ENCODE measurements at regions not wholly inside any gene's neighbourhood (a gene's known extent, or its start where the extent isn't known, plus 50 kb on each side); places are given as distances from the start of the nearest gene placed in this dataset.

- no peak for DNase-seq (ENCODE audit: low read depth in 1 of 2, low spot score in 1 of 2)
- Histone ChIP-seq H3K27me3 (ENCODE audit: insufficient read depth, poor library complexity, severe bottlenecking) (no peaks in the 10 kb centered on the region), H3K4me3 (replicated peaks; ENCODE audit: insufficient read depth, low read length) (no peak overlapping the region), H3K27ac (replicated peaks) (no peak overlapping the region)
- TF ChIP-seq CTCF (IDR thresholded peaks at IDR 0.05; ENCODE audit: insufficient read depth, low read length): no peak
- no peak for TF ChIP-seq REST (IDR thresholded peaks at IDR 0.05; ENCODE audit: insufficient replicate concordance, low read depth)
- no peak for TF ChIP-seq SPI1 (IDR thresholded peaks at IDR 0.05; ENCODE audit: borderline replicate concordance, low read depth)
- no peak for TF ChIP-seq POLR2AphosphoS5 (IDR thresholded peaks at IDR 0.05; ENCODE audit: low read depth)
- TF ChIP-seq GABPA (IDR thresholded peaks at IDR 0.05; ENCODE audit: low read depth): no peak
Measured at GRCh38 chr18:29041976-29042375, 865.0 kb upstream of the CDH2 start.

GRCh38 chr18:29034113-29034856 is 857.4 kb upstream of the CDH2 start:
- H3K27me3 ChIP-seq (ENCODE audit: insufficient read depth, poor library complexity, severe bottlenecking): no peaks in the 10 kb centered on the region
- no peak overlapping the region for H3K4me3 ChIP-seq (replicated peaks; ENCODE audit: insufficient read depth, low read length)
- TF ChIP-seq REST (IDR thresholded peaks at IDR 0.05; ENCODE audit: insufficient replicate concordance, low read depth) (no peak), POLR2AphosphoS5 (IDR thresholded peaks at IDR 0.05; ENCODE audit: low read depth) (no peak), GABPA (IDR thresholded peaks at IDR 0.05; ENCODE audit: low read depth) (no peak), SPI1 (IDR thresholded peaks at IDR 0.05; ENCODE audit: borderline replicate concordance, low read depth) (no peak), CTCF (IDR thresholded peaks at IDR 0.05; ENCODE audit: insufficient read depth, low read length) (no peak)
- no peak overlapping the region for H3K27ac ChIP-seq (replicated peaks)
- DNase-seq (ENCODE audit: low read depth in 1 of 2, low spot score in 1 of 2): no peak

- H3K27ac ChIP-seq (replicated peaks): no peak overlapping the region
- no peak for TF ChIP-seq GABPA (IDR thresholded peaks at IDR 0.05; ENCODE audit: low read depth)
- TF ChIP-seq SPI1 (IDR thresholded peaks at IDR 0.05; ENCODE audit: borderline replicate concordance, low read depth): no peak
- TF ChIP-seq CTCF (IDR thresholded peaks at IDR 0.05; ENCODE audit: insufficient read depth, low read length): no peak
- no peak for TF ChIP-seq REST (IDR thresholded peaks at IDR 0.05; ENCODE audit: insufficient replicate concordance, low read depth)
- TF ChIP-seq POLR2AphosphoS5 (IDR thresholded peaks at IDR 0.05; ENCODE audit: low read depth): no peak
- H3K27me3 ChIP-seq (ENCODE audit: insufficient read depth, poor library complexity, severe bottlenecking): no peaks in the 10 kb centered on the region
- DNase-seq (ENCODE audit: low read depth in 1 of 2, low spot score in 1 of 2): no peak
- no peak overlapping the region for H3K4me3 ChIP-seq (replicated peaks; ENCODE audit: insufficient read depth, low read length)
Measured at GRCh38 chr18:29028560-29028959, 851.6 kb upstream of the CDH2 start.
